GM11168 (cell line): ENCODE measurements at regions not wholly inside any gene's neighbourhood (a gene's known extent, or its start where the extent isn't known, plus 50 kb on each side); places are given as distances from the start of the nearest gene placed in this dataset.

ENCODE experiments used
- in situ Hi-C: fragments of 300-500 bp; cut with MboI; formaldehyde crosslinking; loops from one replicate; pipeline ENCODE4 v1.12.0; 2022; ENCODE audit warnings: low sequenced_read_pairs; ENCODE audit not compliant: unreplicated experiment

- in situ Hi-C loops: no loop called here
Measured at GRCh38 chr22:22344430-22344829, 99.8 kb downstream of the VPREB1 start.

GRCh38 chr22:22345781-22346180 is 101.2 kb downstream of the VPREB1 start:
- in situ Hi-C loops: loop anchor here (5.0 kb wide), 1 partner anchor 52 kb away; no protein-coding TSS in a partner anchor

GRCh38 chr22:22346401-22347107 is 102.0 kb downstream of the VPREB1 start:
- in situ Hi-C loops: loop anchor here (5.0 kb wide), 1 partner anchor 51 kb away; no protein-coding TSS in a partner anchor

- in situ Hi-C loops: loop anchor here (5.0 kb wide), 1 partner anchor 49 kb away; no protein-coding TSS in a partner anchor
Measured at GRCh38 chr22:22348127-22348814, 103.7 kb downstream of the VPREB1 start.

- in situ Hi-C loops: loop anchor here (5.0 kb wide), 1 partner anchor 48 kb away; no protein-coding TSS in a partner anchor
Measured at GRCh38 chr22:22348815-22349454, 104.3 kb downstream of the VPREB1 start.

- in situ Hi-C loops: loop anchor here (5.0 kb wide), 1 partner anchor 48 kb away; no protein-coding TSS in a partner anchor
Measured at GRCh38 chr22:22349455-22349836, 104.9 kb downstream of the VPREB1 start.

- in situ Hi-C loops: no loop called here
Measured at GRCh38 chr22:22351366-22351765, 106.8 kb downstream of the VPREB1 start.

GRCh38 chr22:22352371-22352999 is 107.9 kb downstream of the VPREB1 start:
- in situ Hi-C loops: no loop called here

GRCh38 chr22:22355096-22355834 is 110.7 kb downstream of the VPREB1 start:
- in situ Hi-C loops: no loop called here

- in situ Hi-C loops: no loop called here
Measured at GRCh38 chr22:22357024-22357883, 112.7 kb downstream of the VPREB1 start.

- in situ Hi-C loops: no loop called here
Measured at GRCh38 chr22:22358152-22358551, 113.6 kb downstream of the VPREB1 start.

GRCh38 chr22:22358686-22359085 is 114.1 kb downstream of the VPREB1 start:
- in situ Hi-C loops: no loop called here

GRCh38 chr22:22359465-22359864 is 114.9 kb downstream of the VPREB1 start:
- in situ Hi-C loops: no loop called here

- in situ Hi-C loops: no loop called here
Measured at GRCh38 chr22:22360014-22360413, 115.4 kb downstream of the VPREB1 start.

- in situ Hi-C loops: no loop called here
Measured at GRCh38 chr22:22362311-22362710, 117.7 kb downstream of the VPREB1 start.

- in situ Hi-C loops: no loop called here
Measured at GRCh38 chr22:22362936-22363335, 118.3 kb downstream of the VPREB1 start.

- in situ Hi-C loops: no loop called here
Measured at GRCh38 chr22:22364207-22364606, 119.6 kb downstream of the VPREB1 start.

- in situ Hi-C loops: no loop called here
Measured at GRCh38 chr22:22366537-22366936, 122.0 kb downstream of the VPREB1 start.

- in situ Hi-C loops: no loop called here
Measured at GRCh38 chr22:22368516-22368915, 123.9 kb downstream of the VPREB1 start.
